ENCODE measurements at regions not wholly inside any gene's neighbourhood (a gene's known extent, or its start where the extent isn't known, plus 50 kb on each side); places are given as distances from the start of the nearest gene placed in this dataset.

DNA sequence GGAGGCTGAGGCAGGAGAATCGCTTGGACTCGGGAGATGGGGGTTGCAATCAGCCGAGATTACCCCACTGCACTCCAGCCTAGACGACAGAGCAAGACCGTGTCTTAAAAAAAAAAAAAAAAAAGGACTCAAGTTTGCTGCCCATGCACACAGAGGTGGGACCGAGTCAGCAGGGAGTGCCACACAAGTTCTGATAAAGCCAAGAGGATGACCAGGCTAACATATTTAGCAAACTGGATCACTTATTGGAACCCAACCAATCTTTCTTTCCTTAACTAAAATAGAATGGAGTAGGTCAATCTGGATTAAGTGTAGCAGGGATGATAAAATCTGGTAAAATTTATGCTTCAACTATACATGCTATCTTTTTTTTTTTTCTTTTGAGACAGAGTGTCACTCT is 190.4 kb upstream of the FOXN3 start:
- no peak for DNase-seq (ENCODE audit: low read depth in 2 of 2)

DNA sequence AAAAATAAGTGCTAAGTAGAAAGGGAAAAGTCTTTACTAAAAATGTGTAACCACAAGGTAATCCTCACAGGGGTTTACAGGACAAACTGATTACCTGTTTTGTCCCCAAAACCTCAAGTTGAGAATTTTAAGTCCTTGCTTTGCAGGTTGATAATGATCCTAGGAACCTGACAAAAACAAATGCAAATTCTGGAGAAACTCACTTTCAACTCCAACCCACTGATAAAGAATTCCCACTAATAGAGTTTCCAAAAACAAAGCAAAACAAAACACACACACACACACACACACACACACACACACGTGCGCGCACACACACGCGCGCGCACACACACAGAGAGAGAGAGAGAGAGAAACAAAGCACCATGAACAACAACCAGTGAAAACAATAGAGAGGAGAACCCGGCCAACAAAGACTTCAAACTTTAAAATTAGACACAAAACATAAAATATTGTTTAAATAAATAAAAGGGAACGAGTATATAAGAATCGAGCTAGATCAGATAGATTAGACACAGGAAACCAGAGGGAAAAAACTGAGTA is 187.0 kb upstream of the FOXN3 start:
- DNase-seq (ENCODE audit: low read depth in 2 of 2), result no peak

DNA sequence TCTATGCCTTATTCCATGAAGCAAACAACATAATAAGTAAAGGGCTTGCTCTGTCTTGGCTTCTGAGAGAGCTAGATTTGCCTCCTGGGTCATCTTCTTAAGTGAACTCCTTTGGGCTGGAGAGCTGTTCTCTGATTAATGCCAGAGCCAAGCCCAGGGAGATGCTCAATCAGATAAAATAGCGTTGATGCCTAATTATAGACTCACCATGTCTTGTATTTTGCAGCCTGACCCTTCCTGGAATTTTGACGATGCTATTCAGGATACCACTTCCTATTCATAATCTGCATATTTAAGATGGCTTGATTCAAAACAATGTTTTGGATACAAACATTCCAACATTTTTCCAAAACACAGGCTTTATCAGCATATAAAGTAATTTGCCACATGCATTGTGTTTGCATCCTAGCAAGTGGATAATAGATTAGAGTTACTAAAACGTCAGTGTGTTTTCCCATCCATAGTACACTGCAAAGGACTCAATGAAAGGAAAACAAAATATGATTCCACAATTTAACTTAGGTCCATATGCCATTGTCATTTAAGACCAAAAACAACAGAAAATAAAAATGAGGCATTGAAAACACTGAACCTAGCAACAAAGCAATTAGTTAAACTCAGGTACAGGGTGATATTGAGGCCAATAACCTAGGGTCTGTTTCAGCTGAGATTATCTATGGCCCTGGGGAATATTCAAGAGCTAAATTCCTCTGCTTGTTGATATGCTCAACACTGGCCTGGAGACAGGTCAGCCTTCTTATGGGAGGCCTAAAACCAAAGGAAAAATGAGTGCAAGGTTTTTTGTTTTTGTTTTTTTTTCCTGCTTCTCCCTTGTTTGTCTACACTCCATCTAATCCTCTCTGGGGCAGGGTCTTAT is 184.2 kb upstream of the FOXN3 start:
- no peak for DNase-seq (ENCODE audit: low read depth in 2 of 2)

DNA sequence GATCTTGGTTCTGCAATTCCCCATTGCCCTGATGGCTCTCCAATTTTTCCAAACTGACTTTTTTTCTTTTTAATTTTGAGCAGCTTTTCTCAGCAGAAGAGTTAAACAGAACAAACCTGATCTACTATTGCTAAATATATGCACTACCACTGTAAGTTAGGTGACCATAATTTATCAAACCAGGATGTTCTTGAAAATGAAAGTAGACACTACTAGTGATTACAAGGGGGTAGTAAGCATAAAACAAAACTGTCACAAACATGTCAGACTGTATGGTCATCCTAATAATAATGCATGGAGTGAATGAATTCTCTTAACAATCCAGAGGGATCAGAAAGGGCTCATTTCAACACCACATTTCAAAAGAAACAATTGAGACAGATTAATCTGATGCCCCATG is 183.0 kb upstream of the FOXN3 start:
- no peak for DNase-seq (ENCODE audit: low read depth in 2 of 2)

DNA sequence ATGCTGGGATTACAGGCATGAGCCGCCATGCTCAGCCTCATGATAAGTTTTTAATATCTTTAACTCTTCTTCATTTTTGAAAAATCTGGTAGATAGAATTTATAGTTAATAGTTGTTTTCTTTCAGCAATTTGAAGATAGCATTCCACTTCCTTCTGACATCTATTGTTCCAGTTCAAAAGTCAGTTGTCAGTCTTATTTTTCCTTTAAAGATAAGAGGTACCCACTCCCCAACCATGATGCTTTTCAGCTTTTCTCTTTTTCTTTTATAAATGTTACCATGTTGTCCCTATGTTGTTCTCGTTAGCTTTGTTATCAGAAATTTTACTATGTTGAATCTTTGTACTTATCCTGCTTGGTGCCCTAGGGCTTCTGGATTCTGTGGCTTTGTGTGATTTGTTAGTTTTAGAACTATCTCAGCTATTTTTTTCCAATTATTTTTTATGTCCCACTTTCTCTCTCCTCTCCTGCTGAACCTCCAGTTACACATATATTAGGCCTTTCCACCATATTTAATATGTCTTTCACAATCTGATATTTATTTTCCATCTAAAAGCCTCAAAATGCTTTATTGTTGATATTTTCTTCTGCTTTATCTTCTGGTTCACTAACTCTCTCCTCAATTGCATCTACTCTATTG is 181.6 kb upstream of the FOXN3 start:
- no peak for DNase-seq (ENCODE audit: low read depth in 2 of 2)

DNA sequence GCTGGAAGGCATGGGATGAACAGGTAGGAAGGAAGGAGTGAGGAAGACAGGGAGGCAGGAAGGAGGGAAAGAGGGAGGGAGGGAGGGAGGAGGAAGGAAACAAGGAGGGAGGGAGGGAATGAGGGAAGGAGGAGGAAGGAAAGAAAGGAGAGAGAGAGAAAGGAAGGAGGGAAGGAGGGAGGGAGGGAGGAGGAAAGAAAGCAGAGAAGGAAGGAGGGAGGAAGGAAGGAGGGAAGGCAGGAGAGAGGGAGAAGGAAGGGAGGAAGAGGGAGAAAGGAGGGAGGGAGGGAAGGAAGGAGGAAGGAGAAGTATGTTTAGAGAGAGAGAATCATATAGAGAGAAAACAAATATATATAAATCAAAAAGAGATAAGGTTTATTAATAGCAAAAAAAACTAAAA is 175.9 kb upstream of the FOXN3 start:
- DNase-seq (ENCODE audit: low read depth in 2 of 2), result no peak

DNA sequence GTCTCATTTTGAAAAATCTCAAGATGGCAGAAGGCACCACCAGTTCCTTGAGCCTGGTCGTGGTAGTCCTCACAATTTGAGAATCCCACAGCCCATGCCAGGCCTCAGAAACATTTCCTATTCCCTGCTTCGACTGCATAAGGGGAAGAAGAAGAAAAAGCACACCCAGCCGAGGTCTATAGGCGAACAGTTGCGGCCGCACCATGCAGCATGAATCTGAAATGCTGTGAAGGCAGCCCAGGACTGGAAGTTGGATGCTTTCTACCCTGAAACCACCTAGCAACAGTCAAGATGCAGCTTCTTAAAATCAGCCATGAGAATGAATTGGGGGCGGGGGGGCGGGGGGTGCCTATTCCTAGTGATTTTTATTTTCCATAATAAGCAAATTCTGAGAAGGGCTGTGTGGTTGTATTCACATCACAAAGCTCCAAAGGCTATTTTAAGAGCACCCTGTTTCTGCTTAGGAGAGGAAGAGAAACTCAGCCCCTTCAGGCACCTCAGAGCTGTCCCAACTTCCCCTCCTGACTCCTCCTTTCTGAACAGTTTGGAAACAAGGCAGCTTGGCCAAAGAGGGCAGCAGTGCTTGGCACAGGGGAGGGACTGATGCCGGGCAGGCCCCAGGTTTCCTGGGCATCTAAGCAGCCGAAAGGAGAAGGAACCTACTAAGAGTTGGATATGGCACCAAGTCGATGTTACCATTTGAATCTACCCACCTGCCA is 172.5 kb upstream of the FOXN3 start:
- DNase-seq (ENCODE audit: low read depth in 2 of 2), result no peak

DNA sequence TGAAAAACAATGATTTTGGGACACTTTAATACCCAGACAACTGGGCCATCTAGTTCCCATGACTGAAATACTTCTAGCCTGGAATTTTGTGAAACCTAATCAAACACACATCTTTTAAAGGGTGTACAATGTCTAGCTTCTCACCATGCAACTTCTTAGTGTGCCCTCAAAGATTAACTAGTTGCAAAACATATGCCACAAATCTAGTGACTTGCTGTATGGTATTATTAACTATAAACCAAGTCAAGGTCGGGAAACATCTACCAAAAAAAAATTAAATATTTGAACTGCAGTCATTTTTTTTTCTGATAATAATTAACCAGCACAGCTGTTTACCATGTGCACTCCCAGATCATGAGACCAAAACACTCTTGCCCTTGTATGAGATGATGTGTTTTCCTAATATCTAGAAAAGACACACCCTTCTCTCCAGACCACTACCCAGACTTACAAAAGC is 171.8 kb upstream of the FOXN3 start:
- no peak for DNase-seq (ENCODE audit: low read depth in 2 of 2)

DNA sequence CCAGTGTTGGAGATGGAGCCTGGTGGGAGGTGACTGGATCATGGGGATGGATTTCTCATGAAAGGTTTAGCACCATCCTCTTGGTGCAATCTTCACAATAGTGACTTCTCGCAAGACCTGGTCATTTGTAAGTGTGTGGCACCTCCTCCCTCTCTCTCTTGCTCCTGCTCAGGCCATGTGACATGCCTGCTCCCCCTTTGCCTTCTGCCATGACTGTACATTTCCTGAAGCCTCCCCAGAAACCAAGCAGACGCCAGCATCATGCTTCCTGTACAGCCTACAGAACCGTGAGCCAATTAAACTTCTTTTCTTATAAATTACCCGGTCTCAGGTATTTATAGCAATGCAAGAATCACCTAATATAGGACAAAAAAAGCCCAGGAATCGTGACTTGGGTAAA is 171.0 kb upstream of the FOXN3 start:
- DNase-seq (ENCODE audit: low read depth in 2 of 2), result no peak

DNA sequence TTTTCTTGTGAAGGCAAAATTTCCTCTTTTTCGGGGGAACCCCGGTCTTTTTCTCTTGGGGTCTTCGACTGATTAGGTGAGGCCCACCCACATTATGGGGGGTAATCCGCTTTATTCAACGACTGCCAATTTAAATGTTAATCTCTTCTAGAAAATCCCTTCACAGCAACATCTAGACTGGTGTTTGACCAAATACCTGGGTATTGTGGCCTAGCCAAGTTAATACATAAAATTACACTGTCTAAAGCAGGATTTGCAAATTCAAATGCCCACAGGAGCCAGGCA is 170.0 kb upstream of the FOXN3 start:
- no peak for DNase-seq (ENCODE audit: low read depth in 2 of 2)

DNA sequence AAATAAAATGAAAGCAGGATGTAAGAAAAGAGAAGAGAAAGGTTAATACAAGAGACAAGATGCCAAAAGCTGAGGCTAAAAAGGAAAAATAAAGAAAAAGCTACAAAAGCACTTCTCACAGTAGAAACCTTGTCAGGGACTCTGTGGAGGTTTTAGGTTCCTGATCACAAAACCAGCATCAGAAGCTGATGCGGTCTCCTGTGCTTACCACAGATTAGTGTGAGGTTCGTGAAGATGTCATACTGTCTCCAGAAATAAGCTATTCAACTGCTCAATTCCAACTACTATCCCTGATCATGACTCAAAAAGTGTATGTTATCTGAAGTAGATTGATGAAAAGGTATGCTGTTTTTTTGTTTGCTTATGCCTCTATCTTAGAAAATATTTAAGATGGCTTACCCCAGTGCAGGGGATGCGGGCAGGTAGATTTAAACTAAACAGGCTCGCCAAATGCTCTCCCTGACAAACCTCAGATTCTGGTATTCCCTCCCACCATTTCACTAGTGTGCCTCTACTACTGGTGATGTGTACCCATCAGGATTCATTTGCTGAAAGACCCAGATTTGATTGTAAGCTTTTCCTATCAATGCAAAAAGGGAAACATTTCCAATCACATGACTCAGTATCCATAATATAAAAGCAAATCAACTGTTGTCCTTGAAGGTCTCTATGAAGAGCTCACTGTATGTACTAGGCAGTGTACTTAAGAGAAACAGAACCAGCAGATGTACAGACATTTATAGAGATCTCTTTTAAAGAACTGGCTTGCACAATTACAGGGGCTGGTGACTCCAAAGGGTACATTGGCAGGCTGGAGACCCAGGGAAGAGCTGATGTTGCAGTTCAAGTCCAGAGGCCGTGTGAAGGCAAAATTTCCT is 169.5 kb upstream of the FOXN3 start:
- DNase-seq (ENCODE audit: low read depth in 2 of 2), result no peak

DNA sequence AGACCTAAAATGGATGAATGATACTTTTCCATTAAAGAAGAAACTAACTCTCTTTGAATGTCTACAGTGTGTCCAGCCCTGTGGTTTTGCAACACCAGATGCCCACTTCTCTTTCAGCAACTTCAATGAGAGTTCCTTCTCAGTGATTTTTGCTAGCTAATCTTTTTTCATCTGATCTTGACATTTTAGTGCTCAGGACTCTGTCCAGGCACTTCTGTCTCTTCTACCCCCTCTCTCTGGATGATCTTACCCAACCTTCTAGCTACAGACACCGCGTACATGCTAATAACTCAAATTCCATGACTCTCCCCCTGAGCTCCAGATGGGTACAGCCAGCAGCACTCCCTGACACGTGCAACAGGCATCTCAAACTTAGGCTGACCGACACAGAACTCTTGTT is 161.1 kb upstream of the FOXN3 start:
- DNase-seq (ENCODE audit: low read depth in 2 of 2), result no peak

DNA sequence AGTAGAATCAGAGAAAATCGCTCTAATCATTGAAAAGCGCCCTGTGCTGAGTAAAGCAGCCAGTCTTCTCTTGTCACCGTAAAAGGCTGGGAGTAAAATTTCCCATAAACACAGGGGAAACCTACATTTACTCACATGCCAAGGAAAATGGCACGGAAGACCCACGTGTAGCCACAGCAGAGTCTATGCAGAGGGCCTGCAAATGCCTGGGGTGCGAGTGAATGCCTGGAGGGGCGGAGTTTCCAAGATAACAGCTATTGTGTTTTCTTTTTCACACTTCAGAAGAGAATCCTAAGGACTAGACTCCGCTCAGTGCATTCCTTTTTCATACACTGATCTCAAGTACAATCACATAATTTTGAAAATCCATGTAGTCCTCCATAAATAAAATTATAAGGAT is 159.9 kb upstream of the FOXN3 start:
- DNase-seq (ENCODE audit: low read depth in 2 of 2), result no peak

DNA sequence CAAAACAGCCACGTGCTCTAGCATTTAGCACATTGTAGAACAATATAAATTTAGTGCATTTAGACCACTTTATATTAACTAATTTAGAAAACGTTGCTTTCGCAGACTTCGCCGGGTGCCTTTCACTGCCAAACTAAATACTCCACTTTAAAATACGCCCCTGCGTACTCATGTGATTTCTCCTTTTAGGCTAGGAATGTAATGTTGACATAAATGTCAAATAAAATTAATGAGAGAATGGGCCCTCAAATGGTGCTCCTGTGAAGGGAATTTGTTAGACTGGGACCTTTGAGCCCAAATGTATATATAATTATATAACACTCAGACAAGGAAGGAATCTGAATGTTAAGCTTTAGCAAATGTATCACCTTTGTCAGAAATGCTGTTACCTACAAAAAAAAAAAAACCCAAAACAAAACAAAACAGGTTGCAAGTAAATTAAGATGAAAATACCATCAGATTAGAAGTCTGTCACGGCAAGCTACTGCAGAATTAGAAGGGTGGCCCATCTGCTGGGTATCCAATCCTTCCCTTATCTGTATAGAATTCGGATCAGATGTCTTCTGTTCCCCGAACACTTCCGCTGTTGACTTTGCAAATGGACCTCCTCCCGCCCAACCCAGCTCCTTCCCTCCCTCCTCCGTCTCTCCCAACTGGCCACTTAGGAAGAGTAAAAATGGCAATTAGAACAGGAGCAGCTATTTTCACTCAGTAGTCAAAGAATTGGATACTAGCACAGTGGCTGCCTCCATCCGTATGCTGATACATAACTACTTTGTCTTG is 159.3 kb upstream of the FOXN3 start:
- no peak for DNase-seq (ENCODE audit: low read depth in 2 of 2)

DNA sequence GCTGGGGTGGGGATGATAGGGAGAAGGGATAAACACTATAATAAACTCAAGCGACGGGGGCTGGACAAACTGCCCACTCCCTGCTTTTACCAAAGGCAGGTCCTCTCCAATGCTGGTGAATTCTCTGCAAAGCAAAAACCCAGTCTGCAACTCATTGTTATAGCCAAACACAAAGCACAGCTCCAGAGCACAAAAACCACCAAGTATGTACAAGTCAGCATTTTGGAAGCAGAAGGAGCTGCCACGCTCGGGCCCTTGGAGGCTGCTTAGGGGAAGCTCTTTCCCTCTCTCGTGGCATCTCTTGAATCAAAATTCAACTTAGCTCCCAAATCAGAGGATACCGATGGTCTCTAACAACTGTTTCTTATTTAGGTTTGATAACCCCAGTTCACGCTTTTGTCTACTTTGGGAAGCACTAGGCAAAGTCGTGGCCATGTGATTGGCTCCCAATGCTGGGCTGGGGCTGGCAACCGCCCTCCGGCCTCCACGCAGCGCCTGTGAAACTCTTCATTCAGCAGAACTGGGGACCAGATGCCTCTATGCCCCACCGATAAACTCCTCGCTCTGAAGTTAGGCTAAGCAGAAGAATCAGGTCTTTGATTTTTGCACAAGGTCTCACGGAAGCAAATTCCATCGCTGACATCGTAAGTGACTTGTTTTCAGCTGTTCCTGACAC is 158.5 kb upstream of the FOXN3 start:
- DNase-seq (ENCODE audit: low read depth in 2 of 2), result no peak

DNA sequence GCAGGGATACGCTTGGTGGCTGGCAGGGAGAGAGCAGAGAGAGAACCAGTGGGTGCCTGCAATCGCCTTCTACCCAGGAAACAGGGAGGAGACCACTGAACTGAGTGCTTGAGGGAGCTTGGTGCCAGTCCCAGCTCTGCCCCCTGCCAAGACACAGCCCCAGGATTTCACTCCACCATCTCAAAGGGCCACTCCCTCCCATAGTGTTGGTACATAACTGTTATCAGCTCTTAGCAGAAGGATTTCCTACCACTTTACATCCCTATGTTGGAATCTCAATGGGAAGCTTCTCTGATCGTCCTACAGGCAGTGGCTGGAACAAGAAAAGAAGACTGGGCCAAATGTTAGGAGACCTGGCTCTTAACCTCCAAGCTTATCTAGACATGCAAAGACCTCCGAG is 157.4 kb upstream of the FOXN3 start:
- DNase-seq (ENCODE audit: low read depth in 2 of 2), result no peak

DNA sequence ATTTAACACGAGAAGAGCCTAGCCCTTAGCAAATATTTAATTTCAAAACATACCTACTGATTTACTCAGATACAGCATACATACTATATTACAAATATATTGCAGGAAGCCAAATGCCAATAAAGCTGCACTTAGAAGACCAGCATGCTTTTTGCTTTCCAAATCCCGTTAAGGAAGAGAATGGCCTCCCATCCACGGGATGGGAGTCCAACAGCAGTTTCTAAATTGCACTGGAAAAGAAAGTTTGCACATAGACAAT is 156.3 kb upstream of the FOXN3 start:
- DNase-seq (ENCODE audit: low read depth in 2 of 2), result no peak

DNA sequence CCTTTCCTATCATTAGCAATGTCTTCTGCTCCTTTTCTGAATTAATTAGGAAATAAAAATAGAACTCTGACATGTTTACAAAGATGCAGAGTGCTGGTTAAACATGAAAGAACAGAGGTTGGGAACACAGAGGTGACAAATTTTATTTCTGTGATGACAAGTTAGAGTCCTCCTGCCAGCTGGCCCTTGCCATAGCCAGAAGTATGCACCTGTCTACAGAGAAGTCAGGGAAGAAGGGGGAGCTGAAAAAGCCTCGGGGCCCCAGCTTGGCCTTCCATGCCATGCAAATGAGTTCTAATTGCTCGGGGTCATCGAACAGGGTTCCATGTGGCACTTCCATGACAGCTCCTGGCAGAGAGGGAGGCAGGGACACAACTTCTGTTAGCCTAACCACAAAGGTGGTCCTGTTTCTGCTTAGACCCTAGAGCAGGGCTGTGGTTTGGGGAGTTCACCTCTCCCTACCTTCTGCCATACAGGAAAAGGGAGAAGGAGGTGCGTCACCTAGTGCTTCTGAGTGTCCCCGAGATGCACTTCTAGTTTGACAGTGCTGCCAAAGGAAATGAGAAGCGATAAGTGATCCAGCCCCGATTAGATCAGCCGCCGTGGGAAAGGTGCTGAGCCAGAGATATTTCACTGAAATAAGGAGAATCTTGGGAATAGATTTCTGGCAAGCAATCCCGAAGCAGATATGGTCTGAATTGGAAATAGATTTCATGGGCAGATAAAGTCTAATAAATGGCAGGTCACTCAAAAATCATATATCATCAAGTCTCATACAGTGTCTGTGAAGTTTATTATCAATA is 155.8 kb upstream of the FOXN3 start:
- DNase-seq (ENCODE audit: low read depth in 2 of 2), result no peak

DNA sequence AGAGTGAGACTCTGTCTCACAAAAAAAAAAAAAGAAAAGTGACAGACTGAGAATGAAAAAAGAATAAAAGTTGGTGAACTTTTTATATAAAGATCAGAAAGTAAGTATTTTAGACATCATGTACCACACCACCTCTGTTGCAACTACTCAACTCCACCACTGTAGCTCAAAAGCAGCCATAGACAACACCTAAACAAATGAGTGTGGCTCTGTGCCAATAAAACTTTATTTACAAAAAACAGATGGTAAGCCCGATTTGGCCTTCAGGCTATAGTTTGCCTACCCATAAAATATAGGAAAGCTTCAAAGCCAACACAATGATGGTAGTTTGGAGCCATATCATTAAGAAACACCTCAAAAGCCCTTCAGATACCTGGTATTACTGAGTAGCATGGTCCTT is 154.5 kb upstream of the FOXN3 start:
- no peak for DNase-seq (ENCODE audit: low read depth in 2 of 2)

Data from stimulated activated CD8-positive, alpha-beta memory T cell treated with anti-CD3 and anti-CD28 coated beads, Interleukin-2, amount 100 ng/mL, for 48 hours (primary cell).